Right atrium auricular region (tissue), 2 donors: ENCODE measurements at regions not wholly inside any gene's neighbourhood (a gene's known extent, or its start where the extent isn't known, plus 50 kb on each side); places are given as distances from the start of the nearest gene placed in this dataset.

ENCODE experiments used
- DNase-seq: peaks from one replicate; pipeline ENCODE4 v3.0.0-alpha.2; 2019; ENCODE audit warnings: low spot score
- H3K27ac ChIP-seq, 2 donors: fragments of 200-600 bp; sonication (generic); 1 replicate in 1 of 2; 2 replicates in 1 of 2; pipeline ENCODE4 v1.5.1; 2016 to 2019
- H3K27me3 ChIP-seq, 2 donors: fragments of 200-600 bp; sonication (generic); one replicate each; pipeline versions ENCODE4 v1.5.1 to v1.6.0; 2017 to 2019
- H3K36me3 ChIP-seq: fragments of 200-600 bp; sonication (generic); one replicate; pipeline ENCODE4 v1.5.1; 2016
- H3K4me1 ChIP-seq, 2 donors: fragments of 200-600 bp; sonication (generic); one replicate each; pipeline versions ENCODE4 v1.5.1 to v1.6.0; 2017 to 2019
- H3K4me3 ChIP-seq, 2 donors: fragments of 200-600 bp; sonication (generic); 1 replicate in 1 of 2; 2 replicates in 1 of 2; pipeline ENCODE4 v1.5.1; 2017 to 2019; ENCODE audit warnings: mild to moderate bottlenecking in 1 of 2, moderate library complexity in 1 of 2
- H3K9me3 ChIP-seq, 2 donors: fragments of 200-600 bp; sonication (generic); one replicate each; pipeline ENCODE4 v1.5.1; 2019
- CTCF ChIP-seq, 2 donors: fragments of 200-600 bp; sonication (generic); IDR thresholded peaks; one replicate each; pipeline ENCODE4 v1.5.1; 2019; ENCODE audit warnings: antibody characterized with exemption in 2 of 2

DNA sequence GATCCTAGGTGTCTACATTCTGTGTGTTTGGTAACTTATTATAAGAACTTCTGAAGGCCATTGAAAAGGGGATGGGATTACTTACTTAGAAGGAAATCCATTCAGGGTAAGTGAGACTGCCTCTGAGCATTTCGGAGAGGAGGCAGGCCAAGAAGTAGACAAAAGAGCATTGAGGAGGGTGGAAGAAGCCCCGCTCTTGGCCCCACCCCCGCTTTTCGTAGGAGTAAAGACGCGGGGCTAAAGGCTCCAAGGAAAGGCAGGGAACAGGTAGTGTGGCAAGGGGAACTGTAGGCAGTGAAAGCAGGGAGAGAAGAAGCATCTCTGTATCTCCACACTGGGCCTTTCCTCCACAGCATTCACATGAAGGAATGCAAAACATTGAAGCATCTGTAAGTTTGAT, 51.8 kb upstream of the GRIK1 start:
- H3K36me3 ChIP-seq: no peaks in the 10 kb centered on the region
- H3K9me3 ChIP-seq: peaks cover 0 to 10% of the 10 kb centered on the region in 2 donors
- no peaks in the 10 kb centered on the region for H3K4me1 ChIP-seq
- no peak overlapping the region for H3K4me3 ChIP-seq
- DNase-seq: no peak
- no peak overlapping the region for H3K27ac ChIP-seq
- no peaks in the 10 kb centered on the region for H3K27me3 ChIP-seq
- no peak for TF ChIP-seq CTCF (IDR thresholded peaks at IDR 0.05)

GRCh38 chr21:29989634-29990234, 49.9 kb upstream of the GRIK1 start:
- TF ChIP-seq CTCF (IDR thresholded peaks at IDR 0.05): no peak
- H3K36me3 ChIP-seq: no peaks in the 10 kb centered on the region
- no peaks in the 10 kb centered on the region for H3K27me3 ChIP-seq
- no peak overlapping the region for H3K27ac ChIP-seq
- H3K4me1 ChIP-seq: no peaks in the 10 kb centered on the region
- no peak for DNase-seq
- H3K9me3 ChIP-seq: peaks cover 0 to 15% of the 10 kb centered on the region in 2 donors
- no peak overlapping the region for H3K4me3 ChIP-seq
